ENCODE measurements at regions not wholly inside any gene's neighbourhood (a gene's known extent, or its start where the extent isn't known, plus 50 kb on each side); places are given as distances from the start of the nearest gene placed in this dataset.

DNA sequence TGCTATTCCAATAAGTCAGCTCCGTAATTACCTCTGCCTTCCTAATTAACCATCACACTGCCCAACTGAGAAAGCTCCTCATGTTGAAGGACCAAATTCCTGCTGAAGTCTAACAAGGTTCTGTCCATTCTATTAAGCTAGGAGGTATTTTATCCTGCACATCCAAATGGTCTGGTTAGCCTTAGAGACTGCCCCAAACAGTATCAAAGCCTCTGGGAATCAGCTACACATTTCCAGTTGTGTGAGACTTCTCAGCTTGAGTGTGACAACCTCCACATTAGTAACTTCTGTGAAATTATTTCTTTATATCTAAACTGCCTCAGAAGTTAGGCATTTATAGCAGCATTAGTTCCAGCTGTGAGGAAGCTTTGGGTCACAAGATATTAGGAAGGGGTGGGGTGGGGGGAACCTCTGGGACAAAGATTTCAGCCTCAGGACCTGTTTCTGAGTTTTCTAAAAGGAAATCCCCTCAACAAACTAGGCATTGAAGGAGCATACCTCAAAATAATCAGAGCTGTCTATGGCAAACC is 150.5 kb upstream of the DUSP10 start (continued):
- TF ChIP-seq BACH1 (IDR thresholded peaks at IDR 0.05; ENCODE audit: low read length): no peak
- TF ChIP-seq RFX5 (IDR thresholded peaks at IDR 0.05; ENCODE audit: borderline replicate concordance, low read depth, low read length): no peak
- no peak for TF ChIP-seq ZNF274 (IDR thresholded peaks at IDR 0.05; ENCODE audit: borderline replicate concordance, extremely low read depth, low read length)
- TF ChIP-seq YY1 (IDR thresholded peaks at IDR 0.05; ENCODE audit: low read depth, low read length): no peak
- no peak for TF ChIP-seq SIRT6 (IDR thresholded peaks at IDR 0.05; ENCODE audit: low read length)

All from H1 (cell line).